Stimulated activated CD4-positive, alpha-beta T cell treated with anti-CD3 and anti-CD28 coated beads, Interleukin-4, amount 100 ng/mL, for 1 hour (primary cell): ENCODE measurements at regions not wholly inside any gene's neighbourhood (a gene's known extent, or its start where the extent isn't known, plus 50 kb on each side); places are given as distances from the start of the nearest gene placed in this dataset.

Source experiments
- DNase-seq: peaks from one replicate; pipeline ENCODE4 v3.0.0-alpha.2; 2020

GRCh38 chr11:80625563-80625962, 1184.7 kb upstream of the TENM4 start:
- DNase-seq, result no peak

- DNase-seq, result no peak
Measured at GRCh38 chr11:80621871-80622270, 1181.0 kb upstream of the TENM4 start.

- DNase-seq, result no peak
Measured at GRCh38 chr11:80620867-80621266, 1180.0 kb upstream of the TENM4 start.

GRCh38 chr11:80617156-80617555, 1176.3 kb upstream of the TENM4 start:
- no peak for DNase-seq

GRCh38 chr11:80616070-80616800, 1175.4 kb upstream of the TENM4 start:
- no peak for DNase-seq

GRCh38 chr11:80613655-80614054, 1172.8 kb upstream of the TENM4 start:
- DNase-seq, result no peak

- no peak for DNase-seq
Measured at GRCh38 chr11:80610516-80610915, 1169.7 kb upstream of the TENM4 start.

- DNase-seq, result no peak
Measured at GRCh38 chr11:80603472-80603871, 1162.6 kb upstream of the TENM4 start.

- no peak for DNase-seq
Measured at GRCh38 chr11:80598905-80599304, 1158.1 kb upstream of the TENM4 start.

- DNase-seq, result no peak
Measured at GRCh38 chr11:80596291-80596810, 1155.5 kb upstream of the TENM4 start.

- no peak for DNase-seq
Measured at GRCh38 chr11:80595011-80595410, 1154.2 kb upstream of the TENM4 start.

- DNase-seq, result no peak
Measured at GRCh38 chr11:80593648-80594374, 1153.0 kb upstream of the TENM4 start.

- no peak for DNase-seq
Measured at GRCh38 chr11:80592546-80592945, 1151.7 kb upstream of the TENM4 start.

- DNase-seq, result no peak
Measured at GRCh38 chr11:80587906-80588305, 1147.1 kb upstream of the TENM4 start.

- no peak for DNase-seq
Measured at GRCh38 chr11:80586464-80586863, 1145.6 kb upstream of the TENM4 start.

- no peak for DNase-seq
Measured at GRCh38 chr11:80584661-80585060, 1143.8 kb upstream of the TENM4 start.

- no peak for DNase-seq
Measured at GRCh38 chr11:80569832-80570231, 1129.0 kb upstream of the TENM4 start.

GRCh38 chr11:80565231-80565630, 1124.4 kb upstream of the TENM4 start:
- no peak for DNase-seq

- no peak for DNase-seq
Measured at GRCh38 chr11:80562523-80563125, 1121.8 kb upstream of the TENM4 start.

- no peak for DNase-seq
Measured at GRCh38 chr11:80559942-80560341, 1119.1 kb upstream of the TENM4 start.

GRCh38 chr11:80553565-80553964, 1112.7 kb upstream of the TENM4 start:
- DNase-seq, result no peak

- DNase-seq, result no peak
Measured at GRCh38 chr11:80542704-80543103, 1101.9 kb upstream of the TENM4 start.

- no peak for DNase-seq
Measured at GRCh38 chr11:80538040-80538439, 1097.2 kb upstream of the TENM4 start.

- DNase-seq, result no peak
Measured at GRCh38 chr11:80533463-80533862, 1092.6 kb upstream of the TENM4 start.
